RWPE1 (cell line): ENCODE measurements at regions not wholly inside any gene's neighbourhood (a gene's known extent, or its start where the extent isn't known, plus 50 kb on each side); places are given as distances from the start of the nearest gene placed in this dataset.

Experiments
- CTCF ChIA-PET: fragments of 350-600 bp; sonication (Branson Sonifier 250); formaldehyde crosslinking; extraction: SDS; loops from one replicate; lab custom pipeline; 2021; lab: Yijun Ruan, JAX
- POLR2A ChIA-PET: fragments of 400-600 bp; formaldehyde crosslinking; extraction: SDS; loops from one replicate; lab custom pipeline; 2020; ENCODE audit warnings: antibody characterized with exemption; ENCODE audit not compliant: low non-redundant PET; lab: Yijun Ruan, JAX
- DNase-seq: peaks from one replicate; pipeline ENCODE4 v3.0.0; 2012; ENCODE audit warnings: low spot score
- H3K27ac ChIP-seq: fragments of 450-650 bp; 2 replicates; pipeline ENCODE4 v1.5.1; 2017
- CTCF ChIP-seq: fragments of 450-650 bp; conservative IDR thresholded peaks from 2 replicates; pipeline ENCODE4 v1.5.1; 2017; ENCODE audit warnings: low read depth, mild to moderate bottlenecking

GRCh38 chr20:22400440-22400839 lies 183.9 kb downstream of the FOXA2 start:
- H3K27ac ChIP-seq: no peak overlapping the region
- no peak for DNase-seq
- CTCF ChIA-PET: no interaction called here
- no peak for TF ChIP-seq CTCF
- POLR2A ChIA-PET: no interaction called here

GRCh38 chr20:22394583-22394982 lies 189.8 kb downstream of the FOXA2 start:
- no peak for DNase-seq
- no peak for TF ChIP-seq CTCF
- H3K27ac ChIP-seq: no peak overlapping the region
- CTCF ChIA-PET: interaction anchor here (0.6 kb wide), 1 partner anchor 903 kb away, joined by 3 read pairs; no protein-coding TSS in a partner anchor
- POLR2A ChIA-PET: interaction anchor here (0.6 kb wide), 1 partner anchor 12 kb away, joined by 3 read pairs; no protein-coding TSS in a partner anchor

- CTCF ChIA-PET: interaction anchor here (0.7 to 1.1 kb wide), 2 partner anchors 293 to 1001 kb away, joined by 3 read pairs; no protein-coding TSS in a partner anchor
- TF ChIP-seq CTCF: no peak
These were observed 193.8 kb downstream of the FOXA2 start for GRCh38 chr20:22390543-22390903.

GRCh38 chr20:22389836-22390542 lies 194.4 kb downstream of the FOXA2 start:
- CTCF ChIA-PET: interaction anchor here (0.7 to 1.1 kb wide), 2 partner anchors 294 to 1002 kb away, joined by 3 read pairs; no protein-coding TSS in a partner anchor
- no peak for TF ChIP-seq CTCF
- POLR2A ChIA-PET: no interaction called here
- peak; percentile 94 for DNase-seq
- H3K27ac ChIP-seq: peak overlapping the region; percentile 82

More at GRCh38 chr20:22390543-22390903, 193.8 kb downstream of the FOXA2 start:
- peak overlapping the region; percentile 82 for H3K27ac ChIP-seq
- POLR2A ChIA-PET: no interaction called here
- DNase-seq: no peak

GRCh38 chr20:22387452-22387851 lies 196.9 kb downstream of the FOXA2 start:
- DNase-seq: no peak
- POLR2A ChIA-PET: no interaction called here
- CTCF ChIA-PET: no interaction called here
- no peak for TF ChIP-seq CTCF
- H3K27ac ChIP-seq: no peak overlapping the region

- no peak for DNase-seq
- H3K27ac ChIP-seq: no peak overlapping the region
- CTCF ChIA-PET: interaction anchor here (0.6 to 0.7 kb wide), 2 partner anchors 21 to 148 kb away, joined by 3 to 5 read pairs; no protein-coding TSS in a partner anchor
- POLR2A ChIA-PET: no interaction called here
- no peak for TF ChIP-seq CTCF
These were observed 198.1 kb downstream of the FOXA2 start for GRCh38 chr20:22386306-22386623.
